Osteoblast (primary cell): ENCODE measurements at regions not wholly inside any gene's neighbourhood (a gene's known extent, or its start where the extent isn't known, plus 50 kb on each side); places are given as distances from the start of the nearest gene placed in this dataset.

ENCODE experiments used
- DNase-seq: peaks from one replicate; pipeline ENCODE4 v3.0.0; 2011; ENCODE audit warnings: low spot score, mixed read lengths; ENCODE audit not compliant: insufficient read length; ENCODE audit errors: missing footprints
- H2AFZ ChIP-seq: 2 replicates; pipeline ENCODE4 v1.6.0; 2011; ENCODE audit warnings: mild to moderate bottlenecking, low read length
- H3K27ac ChIP-seq: 2 replicates; pipeline ENCODE4 v1.5.1; 2011; ENCODE audit warnings: mild to moderate bottlenecking, low read depth, low read length, moderate library complexity
- H3K27me3 ChIP-seq: 2 replicates; pipeline ENCODE4 v1.6.0; 2012; ENCODE audit warnings: mild to moderate bottlenecking, control low read depth, inconsistent platforms, low read length, moderate library complexity; ENCODE audit not compliant: insufficient read depth
- H3K36me3 ChIP-seq: 2 replicates; pipeline ENCODE4 v1.5.1; 2011; ENCODE audit warnings: mild to moderate bottlenecking, low read length, control low read depth, moderate library complexity; ENCODE audit not compliant: insufficient read depth
- H3K4me1 ChIP-seq: 2 replicates; pipeline ENCODE4 v1.5.1; 2011; ENCODE audit warnings: mild to moderate bottlenecking, low read length, control low read depth, moderate library complexity; ENCODE audit not compliant: insufficient read depth
- H3K4me2 ChIP-seq: 2 replicates; pipeline ENCODE4 v1.6.0; 2011; ENCODE audit warnings: mild to moderate bottlenecking, low read length; ENCODE audit not compliant: insufficient read depth
- H3K4me3 ChIP-seq: fragments of 200-600 bp; sonication (generic); 3 replicates; pipeline ENCODE4 v1.5.1; 2012; ENCODE audit warnings: mild to moderate bottlenecking, low read length, inconsistent platforms; ENCODE audit not compliant: insufficient read depth
- H3K79me2 ChIP-seq: 2 replicates; pipeline ENCODE4 v1.6.0; 2012; ENCODE audit warnings: mild to moderate bottlenecking, low read length, control low read depth, inconsistent platforms; ENCODE audit not compliant: insufficient read depth
- H3K9me3 ChIP-seq: 2 replicates; pipeline ENCODE4 v1.5.1; 2011; ENCODE audit warnings: low read depth, low read length, control low read depth
- H4K20me1 ChIP-seq: 2 replicates; pipeline ENCODE4 v1.6.0; 2012; ENCODE audit warnings: mild to moderate bottlenecking, low read length, control low read depth; ENCODE audit not compliant: insufficient read depth
- CTCF ChIP-seq: IDR thresholded peaks from 2 replicates; pipeline ENCODE4 v1.5.1; 2011; ENCODE audit warnings: mild to moderate bottlenecking, low read depth, low read length, moderate library complexity; ENCODE audit errors: extremely low read depth

GRCh38 chr4:10984815-10985214, 300.2 kb upstream of the CLNK start:
- Histone ChIP-seq H3K9me3 (no peaks in the 10 kb centered on the region), H3K36me3 (no peaks in the 10 kb centered on the region), H3K4me2 (no peak overlapping the region), H2AFZ (no peak overlapping the region), H3K4me1 (no peaks in the 10 kb centered on the region), H4K20me1 (no peaks in the 10 kb centered on the region), H3K27me3 (no peaks in the 10 kb centered on the region), H3K4me3 (no peak overlapping the region), H3K79me2 (no peaks in the 10 kb centered on the region), H3K27ac (no peak overlapping the region)
- no peak for DNase-seq
- no peak for TF ChIP-seq CTCF

DNA sequence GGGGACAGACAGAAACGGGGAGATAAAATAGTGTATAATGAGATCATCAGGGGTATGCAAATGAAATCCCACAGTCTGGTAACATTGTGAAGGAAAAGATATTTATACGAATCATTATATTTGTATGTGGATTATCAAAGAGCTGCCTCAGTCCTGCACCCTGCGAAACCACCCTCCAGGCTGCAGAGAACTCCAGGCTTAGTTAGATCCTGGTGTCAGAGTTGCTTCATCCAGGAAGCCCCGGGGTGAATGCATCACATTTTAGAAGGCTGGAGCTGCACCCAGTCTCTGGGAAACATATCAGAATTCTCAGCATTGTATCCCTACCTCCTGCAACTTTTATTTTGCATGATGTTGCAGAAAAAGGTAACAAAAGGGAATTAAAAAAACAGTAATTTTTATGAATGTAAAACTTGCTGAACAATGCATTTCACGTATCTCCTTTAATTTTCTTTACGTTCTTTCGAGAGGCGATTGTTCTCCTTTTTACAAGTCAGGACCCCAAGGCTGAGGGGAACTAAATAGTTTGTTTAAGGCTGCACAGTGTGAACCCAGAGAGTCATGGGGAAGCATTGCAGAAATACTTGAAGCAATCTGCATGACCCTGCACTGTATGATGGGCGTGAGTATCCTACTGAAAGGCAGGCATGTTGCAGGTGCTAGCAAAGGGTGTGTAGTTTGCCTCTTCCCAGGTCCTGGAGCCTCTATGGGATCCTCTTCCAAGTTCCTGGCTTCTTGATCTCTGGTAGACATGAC, 299.5 kb upstream of the CLNK start:
- no peak for DNase-seq
- TF ChIP-seq CTCF, result no peak
- H3K27me3 ChIP-seq, result no peaks in the 10 kb centered on the region
- no peaks in the 10 kb centered on the region for H3K9me3 ChIP-seq
- no peak overlapping the region for H3K27ac ChIP-seq
- H3K79me2 ChIP-seq, result no peaks in the 10 kb centered on the region
- no peak overlapping the region for H3K4me3 ChIP-seq
- no peaks in the 10 kb centered on the region for H3K36me3 ChIP-seq
- H4K20me1 ChIP-seq, result no peaks in the 10 kb centered on the region
- no peaks in the 10 kb centered on the region for H3K4me1 ChIP-seq
- H2AFZ ChIP-seq, result no peak overlapping the region
- H3K4me2 ChIP-seq, result no peak overlapping the region

DNA sequence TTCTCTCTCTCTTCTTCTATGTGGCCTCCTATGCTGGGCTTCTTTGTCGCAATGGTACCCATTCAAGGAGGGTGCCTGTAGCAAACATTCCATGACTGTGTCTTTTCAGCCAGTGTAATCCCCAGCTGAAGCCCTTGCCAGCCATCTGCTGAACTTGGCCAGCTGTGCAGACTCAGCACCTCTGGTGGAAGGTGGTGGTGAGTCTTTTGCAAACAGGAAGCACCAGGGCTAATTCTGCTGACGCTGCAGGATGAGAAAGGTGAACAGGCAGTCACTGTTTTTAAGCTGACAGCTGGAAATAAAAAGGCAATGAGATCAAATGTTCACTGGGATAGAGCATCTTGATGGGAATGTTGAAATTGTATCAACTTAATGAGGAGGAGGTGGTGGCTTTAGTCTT, 298.7 kb upstream of the CLNK start:
- Histone ChIP-seq H3K79me2 (no peaks in the 10 kb centered on the region), H2AFZ (no peak overlapping the region), H3K4me3 (no peak overlapping the region), H3K9me3 (no peaks in the 10 kb centered on the region), H3K4me1 (no peaks in the 10 kb centered on the region), H3K4me2 (no peak overlapping the region), H4K20me1 (no peaks in the 10 kb centered on the region), H3K27me3 (no peaks in the 10 kb centered on the region), H3K27ac (no peak overlapping the region), H3K36me3 (no peaks in the 10 kb centered on the region)
- no peak for TF ChIP-seq CTCF
- DNase-seq, result no peak

- no peak overlapping the region for H2AFZ ChIP-seq
- H3K4me1 ChIP-seq, result no peaks in the 10 kb centered on the region
- DNase-seq, result no peak
- no peaks in the 10 kb centered on the region for H3K27me3 ChIP-seq
- H3K9me3 ChIP-seq, result no peaks in the 10 kb centered on the region
- no peaks in the 10 kb centered on the region for H4K20me1 ChIP-seq
- H3K36me3 ChIP-seq, result no peaks in the 10 kb centered on the region
- H3K79me2 ChIP-seq, result no peaks in the 10 kb centered on the region
- TF ChIP-seq CTCF, result no peak
- no peak overlapping the region for H3K4me3 ChIP-seq
- H3K4me2 ChIP-seq, result no peak overlapping the region
- H3K27ac ChIP-seq, result no peak overlapping the region
Measured at GRCh38 chr4:10982305-10982704, 297.7 kb upstream of the CLNK start.
